Neural cell (in vitro differentiated cells): ENCODE measurements at regions not wholly inside any gene's neighbourhood (a gene's known extent, or its start where the extent isn't known, plus 50 kb on each side); places are given as distances from the start of the nearest gene placed in this dataset.

Experiments
- H2AFZ ChIP-seq: fragments of 200-600, 300-800 bp; sonication (generic), shearing (Covaris generic); 2 replicates; pipeline ENCODE4 v1.6.0; 2014; ENCODE audit warnings: low read depth, mild to moderate bottlenecking, antibody characterized with exemption, low read length, moderate library complexity
- H3F3A ChIP-seq: fragments of 200-600 bp; shearing (Covaris generic); 2 replicates; pipeline ENCODE4 v1.6.1; 2016; ENCODE audit warnings: mild to moderate bottlenecking, moderate library complexity, mixed read lengths, antibody characterized with exemption, low read length; ENCODE audit not compliant: insufficient read depth, poor library complexity, severe bottlenecking
- H3K27ac ChIP-seq: fragments of 200-600, 300-800 bp; sonication (generic), shearing (Covaris generic); 2 replicates; pipeline ENCODE4 v1.5.1; 2014; ENCODE audit warnings: mild to moderate bottlenecking, low read length, moderate library complexity
- H3K27me3 ChIP-seq: fragments of 300-800, 200-600 bp; sonication (generic), shearing (Covaris generic); 2 replicates; pipeline ENCODE4 v1.6.0; 2014; ENCODE audit warnings: mild to moderate bottlenecking, low read depth, low read length, moderate library complexity; ENCODE audit not compliant: insufficient read depth
- H3K36me3 ChIP-seq: fragments of 300-800, 200-600 bp; sonication (generic), shearing (Covaris generic); 2 replicates; pipeline ENCODE4 v1.5.1; 2014; ENCODE audit warnings: mild to moderate bottlenecking, antibody characterized with exemption, low read length, moderate library complexity; ENCODE audit not compliant: insufficient read depth
- H3K4me2 ChIP-seq: fragments of 300-800, 200-600 bp; sonication (generic), shearing (Covaris generic); 2 replicates; pipeline ENCODE4 v1.6.0; 2014; ENCODE audit warnings: mild to moderate bottlenecking, low read length
- H3K4me3 ChIP-seq: fragments of 300-800, 200-600 bp; sonication (generic), shearing (Covaris generic); 2 replicates; pipeline ENCODE4 v1.5.1; 2014; ENCODE audit warnings: mild to moderate bottlenecking, low read length, moderate library complexity
- H3K79me2 ChIP-seq: fragments of 200-600 bp; shearing (Covaris generic); replicated peaks from 2 replicates; pipeline ENCODE4 v1.6.0; 2014; ENCODE audit warnings: mild to moderate bottlenecking, low read length, moderate library complexity; ENCODE audit not compliant: insufficient read depth
- H3K9ac ChIP-seq: fragments of 300-800, 200-600 bp; sonication (generic), shearing (Covaris generic); 2 replicates; pipeline ENCODE4 v1.6.1; 2016; ENCODE audit warnings: mild to moderate bottlenecking, low read length, mixed read lengths
- H3K9me2 ChIP-seq: fragments of 200-600 bp; shearing (Covaris generic); 2 replicates; pipeline ENCODE4 v1.6.1; 2016; ENCODE audit warnings: mild to moderate bottlenecking, low read length, mixed read lengths; ENCODE audit not compliant: insufficient read depth
- H3K9me3 ChIP-seq: fragments of 200-600, 300-800 bp; sonication (generic), shearing (Covaris generic); 2 replicates; pipeline ENCODE4 v1.6.1; 2016; ENCODE audit warnings: mild to moderate bottlenecking, mixed run types, low read length, moderate library complexity, mixed read lengths
- H4K20me1 ChIP-seq: fragments of 200-600 bp; shearing (Covaris generic); 2 replicates; pipeline ENCODE4 v1.6.1; 2016; ENCODE audit warnings: mild to moderate bottlenecking, mixed run types; ENCODE audit not compliant: insufficient read depth
- CTCF ChIP-seq: fragments of 450-650 bp; IDR thresholded peaks from 2 replicates; pipeline ENCODE4 v1.5.1; 2014; ENCODE audit warnings: antibody characterized with exemption, mild to moderate bottlenecking, moderate library complexity; ENCODE audit not compliant: poor library complexity, severe bottlenecking
- EP300 ChIP-seq: fragments of 450-650 bp; conservative IDR thresholded peaks from 2 replicates; pipeline ENCODE4 v1.6.1; 2014; ENCODE audit warnings: antibody characterized with exemption, mild to moderate bottlenecking, moderate library complexity; ENCODE audit not compliant: poor library complexity, severe bottlenecking
- EZH2 ChIP-seq: fragments of 200-600, 300-800 bp; shearing (Covaris generic), sonication (generic); IDR thresholded peaks from 2 replicates; pipeline ENCODE4 v1.6.1; 2014; ENCODE audit warnings: antibody characterized with exemption, low read length, borderline replicate concordance, mild to moderate bottlenecking; ENCODE audit not compliant: insufficient read depth, poor library complexity, severe bottlenecking
- MXI1 ChIP-seq: fragments of 450-650 bp; conservative IDR thresholded peaks from 2 replicates; pipeline ENCODE4 v1.6.1; 2014; ENCODE audit warnings: antibody characterized with exemption, mild to moderate bottlenecking; ENCODE audit not compliant: poor library complexity, severe bottlenecking
- POLR2AphosphoS5 ChIP-seq: IDR thresholded peaks from 2 replicates; pipeline ENCODE4 v1.6.1; 2012
- RAD21 ChIP-seq: fragments of 450-650 bp; conservative IDR thresholded peaks from 2 replicates; pipeline ENCODE4 v1.6.1; 2014; ENCODE audit warnings: antibody characterized with exemption, mild to moderate bottlenecking, moderate library complexity
- REST ChIP-seq: IDR thresholded peaks from 2 replicates; pipeline ENCODE4 v1.6.1; 2012; ENCODE audit warnings: borderline replicate concordance
- SMC3 ChIP-seq: fragments of 450-650 bp; conservative IDR thresholded peaks from 2 replicates; pipeline ENCODE4 v1.6.1; 2014; ENCODE audit warnings: antibody characterized with exemption, mild to moderate bottlenecking, moderate library complexity; ENCODE audit not compliant: poor library complexity
- TAF1 ChIP-seq: IDR thresholded peaks from 2 replicates; pipeline ENCODE4 v1.6.1; 2012; ENCODE audit warnings: low read depth

- no peaks in the 10 kb centered on the region for H3K9me2 ChIP-seq
- H2AFZ ChIP-seq: no peak overlapping the region
- no peaks in the 10 kb centered on the region for H3K9me3 ChIP-seq
- no peaks in the 10 kb centered on the region for H3K27me3 ChIP-seq
- H4K20me1 ChIP-seq: no peaks in the 10 kb centered on the region
- TF ChIP-seq POLR2AphosphoS5 (no peak), EZH2 (no peak), MXI1 (no peak), TAF1 (no peak), CTCF (no peak), SMC3 (no peak), EP300 (no peak), RAD21 (no peak), REST (no peak)
- no peaks in the 10 kb centered on the region for H3K79me2 ChIP-seq
- H3K4me2 ChIP-seq: no peak overlapping the region
- no peak overlapping the region for H3K9ac ChIP-seq
- H3F3A ChIP-seq: no peaks in the 10 kb centered on the region
- no peaks in the 10 kb centered on the region for H3K36me3 ChIP-seq
- no peak overlapping the region for H3K27ac ChIP-seq
- H3K4me3 ChIP-seq: no peak overlapping the region
These were observed 443.5 kb upstream of the CDH6 start for GRCh38 chr5:30749971-30750370.

GRCh38 chr5:30747412-30747811 is 446.1 kb upstream of the CDH6 start:
- Histone ChIP-seq H3K79me2 (no peaks in the 10 kb centered on the region), H3K9ac (no peak overlapping the region), H3K27ac (no peak overlapping the region), H3K4me2 (no peak overlapping the region), H3K9me3 (no peaks in the 10 kb centered on the region), H3F3A (no peaks in the 10 kb centered on the region), H3K27me3 (no peaks in the 10 kb centered on the region), H3K4me3 (no peak overlapping the region), H4K20me1 (no peaks in the 10 kb centered on the region), H3K36me3 (no peaks in the 10 kb centered on the region), H3K9me2 (no peaks in the 10 kb centered on the region), H2AFZ (no peak overlapping the region)
- TF ChIP-seq RAD21 (no peak), MXI1 (no peak), EP300 (no peak), EZH2 (no peak), TAF1 (no peak), REST (no peak), SMC3 (no peak), CTCF (no peak), POLR2AphosphoS5 (no peak)
